Caco-2 (cell line): ENCODE measurements at regions not wholly inside any gene's neighbourhood (a gene's known extent, or its start where the extent isn't known, plus 50 kb on each side); places are given as distances from the start of the nearest gene placed in this dataset.
A peak's percentile ranks its signal among the peaks of the same experiment; 100 is the strongest.

Source experiments
- BruUV-seq: library from RNA; stranded (reverse); fragments of 400-500 nt; replicated peaks from 2 replicates; lab custom pipeline; 2021; lab: Mats Ljungman, UMichigan
- CTCF ChIA-PET: fragments of 300-600 bp; sonication (Branson Sonifier 250); formaldehyde crosslinking; loops from one replicate; lab custom pipeline; 2022; ENCODE audit warnings: antibody characterized with exemption; lab: Charles Lee
- POLR2A ChIA-PET: fragments of 300-600 bp; sonication (Branson Sonifier 250); formaldehyde crosslinking; loops from one replicate; lab custom pipeline; 2022; ENCODE audit warnings: antibody characterized with exemption; lab: Charles Lee
- DNase-seq, 2 experiments: peaks; one replicate each; pipeline versions ENCODE4 v3.0.0 to v3.0.0-alpha.2; 2020 to 2022
- H3K27me3 ChIP-seq: replicated peaks from 2 replicates; pipeline ENCODE4 v1.6.0; 2011; ENCODE audit warnings: low read length; ENCODE audit not compliant: control insufficient read depth, insufficient read depth
- H3K36me3 ChIP-seq: 2 replicates; pipeline ENCODE4 v1.5.1; 2011; ENCODE audit warnings: low read length; ENCODE audit not compliant: control insufficient read depth, insufficient read depth
- H3K4me1 ChIP-seq: fragments of 250-450 bp; sonication (Bioruptor Pico); 2 replicates; pipeline ENCODE4 v1.5.1; 2020; ENCODE audit warnings: mild to moderate bottlenecking
- H3K4me3 ChIP-seq: 2 replicates; pipeline ENCODE4 v1.5.1; 2011; ENCODE audit warnings: low read depth, mild to moderate bottlenecking, control low read depth, low read length
- H3K9me3 ChIP-seq: fragments of 250-450 bp; sonication (Bioruptor Pico); 2 replicates; pipeline ENCODE4 v1.5.1; 2020; ENCODE audit warnings: mild to moderate bottlenecking, moderate library complexity
- H3K27ac Mint-ChIP-seq: one replicate; pipeline ENCODE4 v1.8.0; 2022; ENCODE audit warnings: mixed read lengths; ENCODE audit not compliant: unreplicated experiment
- H3K27me3 Mint-ChIP-seq: one replicate; pipeline ENCODE4 v1.8.0; 2022; ENCODE audit warnings: mixed read lengths; ENCODE audit not compliant: insufficient read depth, unreplicated experiment
- H3K36me3 Mint-ChIP-seq: one replicate; pipeline ENCODE4 v1.8.0; 2022; ENCODE audit warnings: mild to moderate bottlenecking, mixed read lengths; ENCODE audit not compliant: insufficient read depth, unreplicated experiment
- H3K4me1 Mint-ChIP-seq: one replicate; pipeline ENCODE4 v1.8.0; 2022; ENCODE audit warnings: low read depth, mixed read lengths; ENCODE audit not compliant: unreplicated experiment
- H3K4me3 Mint-ChIP-seq: one replicate; pipeline ENCODE4 v1.8.0; 2022; ENCODE audit warnings: mild to moderate bottlenecking, moderate library complexity, mixed read lengths; ENCODE audit not compliant: unreplicated experiment
- H3K9me3 Mint-ChIP-seq: one replicate; pipeline ENCODE4 v1.8.0; 2022; ENCODE audit warnings: mixed read lengths; ENCODE audit not compliant: unreplicated experiment
- intact Hi-C: fragments of 100-400 bp; cut with micrococcal nuclease; formaldehyde crosslinking; loops from one replicate; pipeline ENCODE4 v1.10.0; 2022; ENCODE audit not compliant: unreplicated experiment
- TF ChIP-seq, protein P1 (sequence below), 2 experiments: fragments of 200-600 bp in 1 of 2; IDR thresholded peaks; 1 replicate in 1 of 2; 2 replicates in 1 of 2; pipeline versions ENCODE4 v1.5.1 to v1.8.0; 2011 to 2022; ENCODE audit warnings: antibody characterized with exemption in 1 of 2, control low read depth in 1 of 2, inconsistent platforms in 1 of 2, low read depth in 1 of 2, low read length in 1 of 2, mild to moderate bottlenecking in 1 of 2, moderate library complexity in 1 of 2; ENCODE audit not compliant: insufficient read depth in 1 of 2, severe bottlenecking in 1 of 2, unreplicated experiment in 1 of 2

DNA sequence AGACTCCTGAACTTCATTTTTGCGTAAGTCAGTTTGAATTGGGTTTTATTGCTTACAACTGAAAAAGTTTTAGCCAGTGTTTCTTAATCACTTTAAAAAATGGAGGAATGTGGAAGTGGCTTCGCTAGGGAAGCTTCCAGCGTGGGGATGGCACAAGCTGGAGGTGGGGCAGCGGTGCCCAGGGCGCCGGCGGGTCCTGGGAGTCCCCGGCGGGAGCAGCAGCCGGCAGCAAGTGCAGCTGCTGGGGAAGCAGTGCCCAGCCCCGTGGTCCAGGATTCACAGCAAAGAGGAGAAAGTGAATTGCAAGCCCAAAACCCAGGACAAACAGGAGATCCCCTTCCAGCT lies 301.8 kb upstream of the PROK2 start:
- no peak overlapping the region for H3K27ac Mint-ChIP-seq
- Histone ChIP-seq H3K4me1 (peaks cover 9% of the 10 kb centered on the region), H3K4me3 (no peak overlapping the region), H3K9me3 (no peaks in the 10 kb centered on the region), H3K36me3 (no peaks in the 10 kb centered on the region), H3K27me3 (no peaks in the 10 kb centered on the region)
- intact Hi-C loops = no loop called here
- POLR2A ChIA-PET = no interaction called here
- H3K9me3 Mint-ChIP-seq = no peaks in the 10 kb centered on the region
- peaks cover 19% of the 10 kb centered on the region for H3K4me1 Mint-ChIP-seq
- no TSS peak for BruUV-seq
- no peaks in the 10 kb centered on the region for H3K36me3 Mint-ChIP-seq
- no peak for DNase-seq
- CTCF ChIA-PET = no interaction called here
- H3K27me3 Mint-ChIP-seq = no peaks in the 10 kb centered on the region
- TF ChIP-seq, protein P1, sequence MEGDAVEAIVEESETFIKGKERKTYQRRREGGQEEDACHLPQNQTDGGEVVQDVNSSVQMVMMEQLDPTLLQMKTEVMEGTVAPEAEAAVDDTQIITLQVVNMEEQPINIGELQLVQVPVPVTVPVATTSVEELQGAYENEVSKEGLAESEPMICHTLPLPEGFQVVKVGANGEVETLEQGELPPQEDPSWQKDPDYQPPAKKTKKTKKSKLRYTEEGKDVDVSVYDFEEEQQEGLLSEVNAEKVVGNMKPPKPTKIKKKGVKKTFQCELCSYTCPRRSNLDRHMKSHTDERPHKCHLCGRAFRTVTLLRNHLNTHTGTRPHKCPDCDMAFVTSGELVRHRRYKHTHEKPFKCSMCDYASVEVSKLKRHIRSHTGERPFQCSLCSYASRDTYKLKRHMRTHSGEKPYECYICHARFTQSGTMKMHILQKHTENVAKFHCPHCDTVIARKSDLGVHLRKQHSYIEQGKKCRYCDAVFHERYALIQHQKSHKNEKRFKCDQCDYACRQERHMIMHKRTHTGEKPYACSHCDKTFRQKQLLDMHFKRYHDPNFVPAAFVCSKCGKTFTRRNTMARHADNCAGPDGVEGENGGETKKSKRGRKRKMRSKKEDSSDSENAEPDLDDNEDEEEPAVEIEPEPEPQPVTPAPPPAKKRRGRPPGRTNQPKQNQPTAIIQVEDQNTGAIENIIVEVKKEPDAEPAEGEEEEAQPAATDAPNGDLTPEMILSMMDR (IDR thresholded peaks at IDR 0.05; ENCODE audit: insufficient read depth in 1 of 2, low read depth in 1 of 2, low read length in 1 of 2, severe bottlenecking in 1 of 2, unreplicated experiment in 1 of 2) = no peak
- no peak overlapping the region for H3K4me3 Mint-ChIP-seq

GRCh38 chr3:72086042-72086742 lies 301.2 kb upstream of the PROK2 start:
- Mint-ChIP-seq H3K4me3 (no peak overlapping the region), H3K27me3 (no peaks in the 10 kb centered on the region), H3K36me3 (no peaks in the 10 kb centered on the region), H3K4me1 (peaks cover 19% of the 10 kb centered on the region), H3K9me3 (no peaks in the 10 kb centered on the region), H3K27ac (no peak overlapping the region)
- H3K4me3 ChIP-seq = no peak overlapping the region
- H3K27me3 ChIP-seq = no peaks in the 10 kb centered on the region
- no TSS peak for BruUV-seq
- CTCF ChIA-PET = no interaction called here
- H3K36me3 ChIP-seq = no peaks in the 10 kb centered on the region
- DNase-seq = peak in 1 of 2 experiments; percentile 25
- POLR2A ChIA-PET = no interaction called here
- peaks cover 13% of the 10 kb centered on the region for H3K4me1 ChIP-seq
- H3K9me3 ChIP-seq = no peaks in the 10 kb centered on the region
- TF ChIP-seq, protein P1 (IDR thresholded peaks at IDR 0.05; ENCODE audit: insufficient read depth in 1 of 2, low read depth in 1 of 2, low read length in 1 of 2, severe bottlenecking in 1 of 2, unreplicated experiment in 1 of 2) = no peak
- intact Hi-C loops = no loop called here

- intact Hi-C loops = no loop called here
- TF ChIP-seq, protein P1 (IDR thresholded peaks at IDR 0.05; ENCODE audit: insufficient read depth in 1 of 2, low read depth in 1 of 2, low read length in 1 of 2, severe bottlenecking in 1 of 2, unreplicated experiment in 1 of 2) = no peak
- peaks cover 19% of the 10 kb centered on the region for H3K4me1 Mint-ChIP-seq
- Histone ChIP-seq H3K36me3 (no peaks in the 10 kb centered on the region), H3K27me3 (no peaks in the 10 kb centered on the region), H3K9me3 (no peaks in the 10 kb centered on the region; the same call in 1 of the 2 replicates), H3K4me1 (peaks cover 22% of the 10 kb centered on the region), H3K4me3 (no peak overlapping the region)
- H3K4me3 Mint-ChIP-seq = no peak overlapping the region
- no peaks in the 10 kb centered on the region for H3K36me3 Mint-ChIP-seq
- BruUV-seq = no TSS peak
- H3K27me3 Mint-ChIP-seq = no peaks in the 10 kb centered on the region
- DNase-seq = no peak
- peaks cover 8% of the 10 kb centered on the region for H3K9me3 Mint-ChIP-seq
- no peak overlapping the region for H3K27ac Mint-ChIP-seq
- ChIA-PET POLR2A (no interaction called here), CTCF (no interaction called here)
These were observed 300.1 kb upstream of the PROK2 start for GRCh38 chr3:72085036-72085435.
